ENCODE measurements at regions not wholly inside any gene's neighbourhood (a gene's known extent, or its start where the extent isn't known, plus 50 kb on each side); places are given as distances from the start of the nearest gene placed in this dataset.

DNA sequence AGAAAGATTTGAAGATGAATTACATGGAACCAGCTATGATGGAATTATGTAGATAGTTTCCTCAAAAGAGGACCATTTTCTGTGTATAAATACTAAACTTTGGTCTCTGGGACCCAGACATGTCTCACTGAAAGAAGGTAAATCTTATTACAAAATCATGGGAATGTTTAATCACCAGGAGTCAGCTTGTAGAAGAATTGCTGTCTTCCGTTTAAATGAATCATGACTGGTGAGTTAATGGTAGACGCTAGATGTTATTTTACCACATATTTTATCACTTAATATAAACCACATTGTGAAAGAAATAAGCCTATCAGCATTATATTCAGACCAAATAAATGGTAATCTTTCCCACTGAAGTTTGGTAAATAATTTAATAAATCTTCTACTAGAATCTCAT lies 322.3 kb upstream of the SUCLG2 start:
- Histone ChIP-seq H3K9ac (replicated peaks; ENCODE audit: extremely low read depth, insufficient read depth, low read length) (no peak overlapping the region), H3K79me2 (ENCODE audit: control insufficient read depth, insufficient read depth, low read length) (no peaks in the 10 kb centered on the region), H3K4me3 (replicated peaks in 1 of 3; ENCODE audit: insufficient read depth in 1 of 3, low read depth in 1 of 3, low read length in 3 of 3) (no peak overlapping the region), H3K27ac (ENCODE audit: insufficient read depth, low read depth, low read length) (no peak overlapping the region), H3K27me3 (ENCODE audit: control insufficient read depth in 2 of 2, insufficient read depth in 2 of 2, low read length in 2 of 2) (no peaks in the 10 kb centered on the region), H3K36me3 (ENCODE audit: control insufficient read depth in 2 of 2, extremely low read depth in 1 of 2, insufficient read depth in 2 of 2, low read length in 2 of 2) (no peaks in the 10 kb centered on the region), H3K9me1 (replicated peaks; ENCODE audit: control insufficient read depth, extremely low read depth, insufficient read depth, low read length) (no peaks in the 10 kb centered on the region), H3K4me2 (ENCODE audit: insufficient read depth, low read length) (no peak overlapping the region), H2AFZ (ENCODE audit: low read depth, low read length) (no peak overlapping the region), H3K4me1 (ENCODE audit: control insufficient read depth, extremely low read depth, insufficient read depth, low read length) (no peaks in the 10 kb centered on the region), H3K9me3 (replicated peaks; ENCODE audit: control insufficient read depth, insufficient read depth, low read length) (no peaks in the 10 kb centered on the region), H4K20me1 (replicated peaks; ENCODE audit: control insufficient read depth, extremely low read depth, insufficient read depth, low read length) (no peaks in the 10 kb centered on the region)
- BruUV-seq (replicated peaks), result no TSS peak
- CTCF ChIA-PET, result no interaction called here
- FAIRE-seq (no peak), DNase-seq (ENCODE audit: low read depth, low spot score) (no peak)
- dilution Hi-C loops (cut with MboI; ENCODE audit: extremely low pct_ligation_motif_present, low sequenced_read_pairs) (no loop called here), intact Hi-C loops (cut with micrococcal nuclease) (no loop called here)
- no peak for TF ChIP-seq JUN (IDR thresholded peaks at IDR 0.05; ENCODE audit: borderline replicate concordance, insufficient read depth, insufficient read length, low read depth)
- no peak for TF ChIP-seq POLR2A (IDR thresholded peaks at IDR 0.05; ENCODE audit: low read depth, low read length)
- TF ChIP-seq, protein P1, sequence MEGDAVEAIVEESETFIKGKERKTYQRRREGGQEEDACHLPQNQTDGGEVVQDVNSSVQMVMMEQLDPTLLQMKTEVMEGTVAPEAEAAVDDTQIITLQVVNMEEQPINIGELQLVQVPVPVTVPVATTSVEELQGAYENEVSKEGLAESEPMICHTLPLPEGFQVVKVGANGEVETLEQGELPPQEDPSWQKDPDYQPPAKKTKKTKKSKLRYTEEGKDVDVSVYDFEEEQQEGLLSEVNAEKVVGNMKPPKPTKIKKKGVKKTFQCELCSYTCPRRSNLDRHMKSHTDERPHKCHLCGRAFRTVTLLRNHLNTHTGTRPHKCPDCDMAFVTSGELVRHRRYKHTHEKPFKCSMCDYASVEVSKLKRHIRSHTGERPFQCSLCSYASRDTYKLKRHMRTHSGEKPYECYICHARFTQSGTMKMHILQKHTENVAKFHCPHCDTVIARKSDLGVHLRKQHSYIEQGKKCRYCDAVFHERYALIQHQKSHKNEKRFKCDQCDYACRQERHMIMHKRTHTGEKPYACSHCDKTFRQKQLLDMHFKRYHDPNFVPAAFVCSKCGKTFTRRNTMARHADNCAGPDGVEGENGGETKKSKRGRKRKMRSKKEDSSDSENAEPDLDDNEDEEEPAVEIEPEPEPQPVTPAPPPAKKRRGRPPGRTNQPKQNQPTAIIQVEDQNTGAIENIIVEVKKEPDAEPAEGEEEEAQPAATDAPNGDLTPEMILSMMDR (IDR thresholded peaks at IDR 0.05; ENCODE audit: extremely low read depth in 1 of 2, insufficient read depth in 1 of 2, low read depth in 1 of 2, low read length in 2 of 2), result no peak
- no peak for TF ChIP-seq FOS (IDR thresholded peaks at IDR 0.05; ENCODE audit: borderline replicate concordance, insufficient read depth, low read length)
- TF ChIP-seq POLR2AphosphoS5 (IDR thresholded peaks at IDR 0.05; ENCODE audit: insufficient read depth, low read depth, low read length), result no peak
- no peak for TF ChIP-seq EZH2 (IDR thresholded peaks at IDR 0.05; ENCODE audit: borderline replicate concordance, low read depth, low read length, severe bottlenecking)
- TF ChIP-seq GATA2 (IDR thresholded peaks at IDR 0.05; ENCODE audit: insufficient read depth, insufficient read length, low read depth, low read length), result no peak
- TF ChIP-seq, protein P2, sequence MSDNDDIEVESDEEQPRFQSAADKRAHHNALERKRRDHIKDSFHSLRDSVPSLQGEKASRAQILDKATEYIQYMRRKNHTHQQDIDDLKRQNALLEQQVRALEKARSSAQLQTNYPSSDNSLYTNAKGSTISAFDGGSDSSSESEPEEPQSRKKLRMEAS (IDR thresholded peaks at IDR 0.05; ENCODE audit: insufficient read depth, insufficient read length), result no peak
- no peak for TF ChIP-seq MYC (IDR thresholded peaks at IDR 0.05; ENCODE audit: low read depth, low read length)
- POLR2A ChIA-PET, result no interaction called here

Measured in endothelial cell of umbilical vein (primary cell).